Ovary (tissue), 7 donors: ENCODE measurements at regions not wholly inside any gene's neighbourhood (a gene's known extent, or its start where the extent isn't known, plus 50 kb on each side); places are given as distances from the start of the nearest gene placed in this dataset.

Experiments
- DNase-seq, 5 donors: peaks; one replicate each; pipeline ENCODE4 v3.0.0-alpha.2; 2019 to 2020
- H3K27ac ChIP-seq, 2 donors: fragments of 200-600 bp; one replicate each; pipeline versions ENCODE4 v1.5.1 to v1.8.0; 2019 to 2022
- H3K27me3 ChIP-seq: fragments of 200-600 bp; one replicate; pipeline ENCODE4 v1.8.0; 2022
- H3K36me3 ChIP-seq: fragments of 200-600 bp; sonication (generic); one replicate; pipeline ENCODE4 v1.5.1; 2019
- H3K4me1 ChIP-seq: one replicate; pipeline ENCODE4 v1.8.1; 2013; ENCODE audit warnings: mild to moderate bottlenecking, moderate library complexity; ENCODE audit not compliant: insufficient read depth
- H3K4me3 ChIP-seq: fragments of 200-600 bp; sonication (generic); one replicate; pipeline ENCODE4 v1.5.1; 2017
- H3K9me3 ChIP-seq, 2 donors: fragments of 200-600 bp in 1 of 2; sonication (generic) in 1 of 2; one replicate each; pipeline versions ENCODE4 v1.5.1 to v1.8.1; 2013 to 2019; ENCODE audit warnings: mild to moderate bottlenecking in 1 of 2, moderate library complexity in 1 of 2
- EP300 ChIP-seq: sonication (generic); formaldehyde crosslinking; IDR thresholded peaks from one replicate; pipeline ENCODE4 v1.6.1; 2017; ENCODE audit warnings: antibody characterized with exemption
- POLR2A ChIP-seq: fragments of 450-650 bp; IDR thresholded peaks from one replicate; pipeline ENCODE4 v1.6.1; 2017; ENCODE audit warnings: antibody characterized with exemption, mild to moderate bottlenecking, moderate library complexity
- WGBS, 3 donors: extraction: QIAGEN DNeasy Blood & Tissue Kit in 1 of 3; methylation state at CpG; one replicate each; pipeline versions ENCODE4 v1.1.5 to v1.1.7; 2013 to 2017; 5-methylcytosine and 5-hydroxymethylcytosine counted together
- intact Hi-C, 4 donors: fragments of 100-400 bp; cut with DNase I; formaldehyde crosslinking; loops; one replicate each; pipeline versions ENCODE4 v1.11.0 to v1.15.1; 2022 to 2023
- TF ChIP-seq, protein P1 (sequence below), 3 donors: fragments of 450-650 bp in 2 of 3; fragments of 200-600 bp in 1 of 3; IDR thresholded peaks; one replicate each; pipeline versions ENCODE4 v1.5.1 to v1.8.0; 2016 to 2022; ENCODE audit warnings: antibody characterized with exemption in 3 of 3, mild to moderate bottlenecking in 1 of 3
- donor health status: DM: no; HTN: no; CAD: no; lungs with moderate emphysema.
- donor health status: DM: no; HTN: no; CAD: no.
- donor health status: Bipolar disorder and iron deficiency.
- donor health status: DM: no; HTN: no; CAD: no.
- donor health status: DM: yes; HTN: yes; CAD: no.

DNA sequence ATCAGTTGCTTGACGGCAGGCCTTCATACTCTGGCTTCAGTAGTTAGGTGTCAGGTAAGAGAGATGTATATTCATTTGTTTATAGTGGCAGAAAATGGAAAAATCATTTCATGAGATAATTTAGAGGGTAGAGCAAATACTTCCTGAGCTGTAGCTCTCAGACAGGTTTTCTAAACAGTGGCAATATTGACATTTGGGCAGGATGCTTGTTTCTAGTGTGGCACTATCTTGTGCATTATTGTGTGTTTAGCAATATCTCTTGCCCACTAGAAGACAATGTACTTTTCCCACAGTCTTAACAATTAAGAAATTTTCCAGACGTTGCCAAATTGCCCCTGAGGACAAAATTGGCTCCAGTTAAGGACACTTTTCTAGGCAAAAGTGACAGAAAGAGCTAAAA is 1143.1 kb downstream of the PLA2G4A start:
- TF ChIP-seq, protein P1, sequence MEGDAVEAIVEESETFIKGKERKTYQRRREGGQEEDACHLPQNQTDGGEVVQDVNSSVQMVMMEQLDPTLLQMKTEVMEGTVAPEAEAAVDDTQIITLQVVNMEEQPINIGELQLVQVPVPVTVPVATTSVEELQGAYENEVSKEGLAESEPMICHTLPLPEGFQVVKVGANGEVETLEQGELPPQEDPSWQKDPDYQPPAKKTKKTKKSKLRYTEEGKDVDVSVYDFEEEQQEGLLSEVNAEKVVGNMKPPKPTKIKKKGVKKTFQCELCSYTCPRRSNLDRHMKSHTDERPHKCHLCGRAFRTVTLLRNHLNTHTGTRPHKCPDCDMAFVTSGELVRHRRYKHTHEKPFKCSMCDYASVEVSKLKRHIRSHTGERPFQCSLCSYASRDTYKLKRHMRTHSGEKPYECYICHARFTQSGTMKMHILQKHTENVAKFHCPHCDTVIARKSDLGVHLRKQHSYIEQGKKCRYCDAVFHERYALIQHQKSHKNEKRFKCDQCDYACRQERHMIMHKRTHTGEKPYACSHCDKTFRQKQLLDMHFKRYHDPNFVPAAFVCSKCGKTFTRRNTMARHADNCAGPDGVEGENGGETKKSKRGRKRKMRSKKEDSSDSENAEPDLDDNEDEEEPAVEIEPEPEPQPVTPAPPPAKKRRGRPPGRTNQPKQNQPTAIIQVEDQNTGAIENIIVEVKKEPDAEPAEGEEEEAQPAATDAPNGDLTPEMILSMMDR (IDR thresholded peaks at IDR 0.05) = no peak
- no peak for TF ChIP-seq EP300
- TF ChIP-seq POLR2A = no peak
- no peaks in the 10 kb centered on the region for H3K4me1 ChIP-seq
- no peaks in the 10 kb centered on the region for H3K27me3 ChIP-seq
- no peak overlapping the region for H3K4me3 ChIP-seq
- intact Hi-C loops = loop anchor here in 1 of 4 donors (10.0 kb wide), 1 partner anchor 943 kb away; no protein-coding TSS in a partner anchor
- WGBS, 3 donors = 54 to 60% (median 57%) methylated on average over 2 of the region's 2 CpGs
- H3K36me3 ChIP-seq = no peaks in the 10 kb centered on the region
- DNase-seq = no peak
- H3K9me3 ChIP-seq = no peaks in the 10 kb centered on the region
- no peak overlapping the region for H3K27ac ChIP-seq

DNA sequence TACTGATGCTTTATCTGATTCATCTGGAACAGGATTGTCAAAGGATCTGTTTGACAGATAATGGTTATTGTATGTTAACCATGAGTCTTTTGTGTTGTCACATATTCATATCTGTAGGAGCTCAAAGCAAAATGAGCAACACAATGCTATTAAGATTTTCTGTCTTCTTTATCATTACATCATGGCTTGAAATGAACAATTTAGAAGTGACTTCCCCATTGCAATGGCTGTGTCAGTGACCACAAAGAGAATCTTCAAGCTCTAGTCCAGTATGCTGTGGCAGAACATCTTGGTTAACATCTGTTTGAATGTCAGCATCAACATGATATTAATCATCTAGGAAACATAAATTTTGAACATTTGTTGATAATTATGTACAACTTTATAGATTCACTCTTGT is 1148.5 kb downstream of the PLA2G4A start:
- intact Hi-C loops = loop anchor here in 1 of 4 donors (10.0 kb wide), 1 partner anchor 938 kb away; no protein-coding TSS in a partner anchor
- Histone ChIP-seq H3K27ac (no peak overlapping the region), H3K4me3 (no peak overlapping the region), H3K9me3 (no peaks in the 10 kb centered on the region), H3K36me3 (no peaks in the 10 kb centered on the region), H3K27me3 (no peaks in the 10 kb centered on the region), H3K4me1 (no peaks in the 10 kb centered on the region)
- DNase-seq = no peak
- TF ChIP-seq EP300 (no peak), POLR2A (no peak)
- TF ChIP-seq, protein P1 (IDR thresholded peaks at IDR 0.05) = no peak

DNA sequence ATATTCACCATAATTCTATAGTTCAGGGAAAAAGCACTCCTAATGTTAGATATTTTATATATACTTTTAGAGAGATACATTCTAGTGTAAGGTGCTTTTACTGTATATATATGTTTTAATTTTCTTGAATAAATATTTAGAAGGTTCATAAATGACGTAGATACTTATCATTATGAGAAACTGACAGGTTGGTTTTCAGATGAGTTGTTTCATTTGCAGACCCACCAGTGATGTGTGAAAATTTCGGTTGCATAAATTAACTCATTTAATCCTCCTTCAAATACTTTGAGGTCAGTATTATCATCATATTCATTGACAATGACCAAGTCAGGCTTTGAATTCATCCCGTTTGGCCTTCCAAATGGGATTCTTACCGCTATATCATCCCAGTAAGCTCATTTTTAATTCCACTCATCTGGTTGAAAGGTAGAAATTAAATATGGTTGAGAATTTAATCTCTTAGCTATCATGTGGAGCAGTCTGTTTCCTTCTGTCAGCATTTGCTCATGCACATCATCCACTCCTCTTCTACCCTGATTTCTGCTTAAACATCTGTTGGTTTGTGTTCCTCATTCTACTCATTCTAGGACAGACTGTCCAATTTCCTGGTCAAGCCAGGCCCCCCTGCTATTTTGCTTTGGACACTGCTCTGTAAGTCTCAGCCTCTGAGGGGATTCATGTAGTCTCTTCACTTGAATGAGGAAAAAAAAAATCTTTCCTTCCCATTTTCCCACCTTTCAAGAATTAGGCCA is 1156.6 kb downstream of the PLA2G4A start:
- intact Hi-C loops = no loop called here
- no peaks in the 10 kb centered on the region for H3K27me3 ChIP-seq
- H3K27ac ChIP-seq = no peak overlapping the region
- no peak for DNase-seq
- TF ChIP-seq POLR2A = no peak
- no peak for TF ChIP-seq EP300
- TF ChIP-seq, protein P1 (IDR thresholded peaks at IDR 0.05) = no peak
- H3K4me1 ChIP-seq = no peaks in the 10 kb centered on the region
- 88 to 90% (median 89%) methylated on average over 4 of the region's 4 CpGs for WGBS, 3 donors
- H3K4me3 ChIP-seq = no peak overlapping the region
- no peaks in the 10 kb centered on the region for H3K36me3 ChIP-seq
- no peaks in the 10 kb centered on the region for H3K9me3 ChIP-seq

DNA sequence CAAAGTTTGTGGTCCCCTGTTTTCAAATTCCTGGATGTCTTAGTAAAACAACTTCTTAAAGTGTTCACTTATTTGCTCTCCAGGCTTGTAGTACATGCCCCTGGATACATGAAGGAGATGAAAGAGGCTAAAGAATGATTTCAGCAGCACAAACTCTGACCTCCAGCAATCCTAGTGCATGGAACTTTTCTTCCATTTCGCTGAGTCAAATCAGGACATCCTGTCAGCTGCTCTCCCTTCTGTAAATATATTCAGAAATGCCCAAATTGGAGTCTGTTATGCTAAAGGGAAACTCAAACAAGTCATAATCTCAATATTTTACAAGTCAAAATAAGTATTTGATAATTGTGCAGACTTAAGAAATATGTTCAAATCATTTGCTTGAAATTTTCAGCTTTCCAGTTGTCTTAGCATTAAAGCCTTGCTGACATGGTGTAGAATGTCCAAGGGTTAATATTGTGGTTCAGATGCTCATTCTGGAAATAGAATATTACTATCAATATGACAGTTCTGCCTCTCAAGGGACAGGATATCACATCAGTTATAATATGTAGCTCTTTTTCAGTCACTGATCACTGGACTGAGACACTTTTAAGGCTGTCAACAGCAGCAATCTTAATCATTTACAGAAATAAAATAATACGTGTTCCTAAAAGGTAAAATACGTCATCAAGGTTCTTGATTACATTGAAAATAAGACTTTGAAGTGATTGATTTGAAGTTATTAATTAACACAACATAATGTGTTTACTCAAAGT is 1157.3 kb downstream of the PLA2G4A start:
- TF ChIP-seq, protein P1 (IDR thresholded peaks at IDR 0.05) = no peak
- TF ChIP-seq POLR2A (no peak), EP300 (no peak)
- no peaks in the 10 kb centered on the region for H3K4me1 ChIP-seq
- no peaks in the 10 kb centered on the region for H3K27me3 ChIP-seq
- H3K36me3 ChIP-seq = no peaks in the 10 kb centered on the region
- 67 to 79% (median 74%) methylated on average over 3 of the region's 3 CpGs for WGBS, 3 donors
- H3K4me3 ChIP-seq = no peak overlapping the region
- H3K9me3 ChIP-seq = no peaks in the 10 kb centered on the region
- no peak overlapping the region for H3K27ac ChIP-seq
- no peak for DNase-seq
- intact Hi-C loops = no loop called here
